Transverse colon (tissue), 4 donors: ENCODE measurements at regions not wholly inside any gene's neighbourhood (a gene's known extent, or its start where the extent isn't known, plus 50 kb on each side); places are given as distances from the start of the nearest gene placed in this dataset.

ENCODE experiments used
- CTCF ChIP-seq, 5 experiments: fragments of 200-600 bp in 3 of 5; fragments of 450-650 bp in 2 of 5; sonication (generic) in 3 of 5; IDR thresholded peaks; 1 replicate in 2 of 5; 2 replicates in 3 of 5; pipeline ENCODE4 v1.5.1; 2016 to 2017; ENCODE audit warnings: antibody characterized with exemption in 5 of 5, inconsistent platforms in 3 of 5, mild to moderate bottlenecking in 2 of 5, moderate library complexity in 1 of 5
- POLR2AphosphoS5 ChIP-seq, 3 donors: sonication (generic); formaldehyde crosslinking; IDR thresholded peaks; one replicate each; pipeline ENCODE4 v1.6.1; 2016; ENCODE audit warnings: antibody characterized with exemption in 3 of 3

DNA sequence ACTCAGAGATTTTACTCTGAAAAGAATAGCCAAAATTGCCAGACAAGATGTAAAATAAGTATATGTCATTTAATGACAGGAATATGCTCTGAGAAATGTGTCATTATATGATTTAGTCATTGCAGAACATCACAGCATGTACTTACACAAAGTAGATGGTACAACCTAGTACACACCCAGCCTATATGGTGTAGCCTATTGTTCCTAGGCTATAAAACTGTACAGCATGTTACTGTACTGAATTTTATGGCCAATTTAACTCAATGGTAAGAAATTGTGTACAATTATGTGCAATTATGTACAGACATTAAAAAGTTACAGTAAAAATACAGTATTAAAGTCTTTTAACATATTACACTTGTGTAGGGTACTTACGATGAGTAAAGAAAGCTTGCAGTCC is 311.9 kb upstream of the EPHA7 start:
- no peak for TF ChIP-seq CTCF (IDR thresholded peaks at IDR 0.05)
- TF ChIP-seq POLR2AphosphoS5 (IDR thresholded peaks at IDR 0.05): peak in 2 of 3 donors; percentile 20 to 74
